ENCODE measurements at regions not wholly inside any gene's neighbourhood (a gene's known extent, or its start where the extent isn't known, plus 50 kb on each side); places are given as distances from the start of the nearest gene placed in this dataset.

DNA sequence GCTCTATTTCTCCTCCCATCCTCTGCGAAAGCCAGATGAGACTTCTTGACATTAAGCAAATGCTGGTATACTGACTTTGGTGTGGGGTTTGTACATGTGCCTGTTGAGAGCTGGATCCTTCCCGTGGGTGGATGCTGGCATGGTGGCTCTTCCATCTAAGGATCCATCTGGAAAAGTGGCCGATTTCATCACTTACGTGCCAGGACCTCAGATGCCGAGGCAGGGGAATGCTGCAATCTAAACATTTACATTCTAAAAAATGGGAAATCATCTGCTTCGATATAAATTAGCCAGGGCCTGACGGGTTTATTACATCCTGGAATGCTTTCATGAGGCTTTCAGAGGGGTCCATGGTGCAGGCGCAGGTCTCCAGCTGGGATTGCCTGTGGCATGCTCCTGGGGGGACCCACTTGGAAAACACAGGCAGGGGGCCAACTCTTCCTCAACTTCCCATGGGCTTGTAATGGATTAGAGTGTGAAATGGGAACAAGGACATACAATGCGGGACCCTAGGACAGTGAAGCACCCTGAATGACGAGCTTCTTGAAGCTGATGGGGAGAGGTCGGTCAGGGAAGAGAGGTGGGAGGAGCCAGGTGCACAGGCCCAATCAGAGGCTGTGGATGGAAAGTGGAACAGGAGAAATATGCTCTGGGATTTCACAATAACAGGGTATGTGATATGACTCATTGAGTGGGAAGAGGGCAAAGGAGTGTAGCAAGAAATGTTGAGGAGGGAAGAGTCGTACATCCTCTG, 105.5 kb upstream of the PITX1 start:
- Histone ChIP-seq H3K4me1 (ENCODE audit: insufficient read depth, low read length) (peaks cover 34% of the 10 kb centered on the region), H3K27me3 (ENCODE audit: insufficient read depth, low read length) (no peaks in the 10 kb centered on the region), H4K20me1 (ENCODE audit: insufficient read depth, low read length) (no peaks in the 10 kb centered on the region), H3K4me3 (ENCODE audit: insufficient read depth, low read length) (peak overlapping the region; percentile 34), H3K9me3 (ENCODE audit: low read depth, low read length) (no peaks in the 10 kb centered on the region), H3K36me3 (ENCODE audit: insufficient read depth, low read length) (no peaks in the 10 kb centered on the region), H3K4me2 (ENCODE audit: insufficient read depth, low read length) (peak overlapping the region; percentile 66), H3K79me2 (ENCODE audit: insufficient read depth, low read length) (no peaks in the 10 kb centered on the region), H2AFZ (ENCODE audit: low read length) (peak overlapping the region; percentile 61), H3K27ac (ENCODE audit: low read depth, low read length) (peak overlapping the region; percentile 90)
- TF ChIP-seq CTCF (IDR thresholded peaks at IDR 0.05; ENCODE audit: extremely low read depth, low read depth, low read length): no peak
- DNase-seq (ENCODE audit: insufficient read length, low spot score, missing footprints): peak; percentile 97

GRCh38 chr5:135138116-135138850, 104.3 kb upstream of the PITX1 start:
- Histone ChIP-seq H3K36me3 (ENCODE audit: insufficient read depth, low read length) (no peaks in the 10 kb centered on the region), H3K4me3 (ENCODE audit: insufficient read depth, low read length) (no peak overlapping the region), H3K27ac (ENCODE audit: low read depth, low read length) (no peak overlapping the region), H3K4me2 (ENCODE audit: insufficient read depth, low read length) (no peak overlapping the region), H4K20me1 (ENCODE audit: insufficient read depth, low read length) (no peaks in the 10 kb centered on the region), H2AFZ (ENCODE audit: low read length) (no peak overlapping the region), H3K4me1 (ENCODE audit: insufficient read depth, low read length) (peaks cover 34% of the 10 kb centered on the region), H3K9me3 (ENCODE audit: low read depth, low read length) (no peaks in the 10 kb centered on the region), H3K27me3 (ENCODE audit: insufficient read depth, low read length) (no peaks in the 10 kb centered on the region), H3K79me2 (ENCODE audit: insufficient read depth, low read length) (no peaks in the 10 kb centered on the region)
- no peak for DNase-seq (ENCODE audit: insufficient read length, low spot score, missing footprints)
- TF ChIP-seq CTCF (IDR thresholded peaks at IDR 0.05; ENCODE audit: extremely low read depth, low read depth, low read length): no peak

DNA sequence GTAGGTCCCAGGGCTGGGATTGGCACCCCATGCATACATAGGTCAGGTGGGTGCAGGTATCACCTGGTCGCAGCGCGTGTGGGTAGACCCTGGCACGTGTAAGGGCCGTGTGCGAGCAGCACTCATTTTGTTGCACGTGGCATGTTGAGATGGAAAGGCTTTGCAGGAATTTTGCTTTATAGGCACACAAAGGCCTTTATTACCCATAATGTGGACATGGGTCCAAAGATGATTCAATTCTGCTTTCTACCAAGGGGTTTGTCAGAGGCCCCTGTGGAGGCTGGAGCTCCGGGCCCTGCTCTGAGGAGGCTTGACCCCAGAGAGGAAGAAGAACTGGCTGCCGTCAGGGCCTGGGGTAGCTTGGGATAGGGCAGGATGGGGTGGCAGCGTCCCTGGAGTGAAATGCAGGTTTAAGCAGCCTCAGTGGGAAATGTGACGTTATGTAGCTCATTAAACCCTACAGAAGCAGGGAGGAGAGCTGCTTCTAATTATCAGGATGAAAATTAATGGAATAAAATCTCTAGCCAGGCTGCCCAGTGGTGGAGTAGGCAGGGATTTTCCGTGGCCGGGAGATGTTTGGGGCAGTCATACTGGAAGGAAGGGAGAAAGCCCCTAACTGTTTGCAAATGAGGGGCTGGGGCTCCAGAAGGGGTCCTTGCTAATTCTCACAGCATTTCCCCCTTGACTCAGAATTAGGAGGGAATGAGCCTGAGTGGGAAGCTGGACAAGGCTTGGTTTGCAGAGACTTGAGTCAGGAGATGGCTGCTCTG, 103.3 kb upstream of the PITX1 start:
- no peak for DNase-seq (ENCODE audit: insufficient read length, low spot score, missing footprints)
- no peak overlapping the region for H3K4me3 ChIP-seq (ENCODE audit: insufficient read depth, low read length)
- no peak overlapping the region for H2AFZ ChIP-seq (ENCODE audit: low read length)
- H3K27me3 ChIP-seq (ENCODE audit: insufficient read depth, low read length): no peaks in the 10 kb centered on the region
- no peak overlapping the region for H3K27ac ChIP-seq (ENCODE audit: low read depth, low read length)
- no peaks in the 10 kb centered on the region for H3K36me3 ChIP-seq (ENCODE audit: insufficient read depth, low read length)
- TF ChIP-seq CTCF (IDR thresholded peaks at IDR 0.05; ENCODE audit: extremely low read depth, low read depth, low read length): no peak
- no peaks in the 10 kb centered on the region for H3K9me3 ChIP-seq (ENCODE audit: low read depth, low read length)
- peaks cover 34% of the 10 kb centered on the region for H3K4me1 ChIP-seq (ENCODE audit: insufficient read depth, low read length)
- no peaks in the 10 kb centered on the region for H4K20me1 ChIP-seq (ENCODE audit: insufficient read depth, low read length)
- no peaks in the 10 kb centered on the region for H3K79me2 ChIP-seq (ENCODE audit: insufficient read depth, low read length)
- H3K4me2 ChIP-seq (ENCODE audit: insufficient read depth, low read length): no peak overlapping the region
